Mucosa of rectum (tissue), 2 donors: ENCODE measurements at regions not wholly inside any gene's neighbourhood (a gene's known extent, or its start where the extent isn't known, plus 50 kb on each side); places are given as distances from the start of the nearest gene placed in this dataset.
"Not testable (repeated sequence)": the region's sequence is repeated elsewhere in the genome, so short reads cannot be mapped to it uniquely, and the experiment has no call there.

ENCODE experiments used
- H3K27ac ChIP-seq, 2 donors: one replicate each; pipeline ENCODE4 v1.7.0; 2013; ENCODE audit warnings: inconsistent platforms in 2 of 2, low read depth in 2 of 2, low read length in 2 of 2
- H3K27me3 ChIP-seq, 2 donors: one replicate each; pipeline ENCODE4 v1.7.0; 2013; ENCODE audit warnings: low read length in 2 of 2; ENCODE audit not compliant: control insufficient read depth in 2 of 2, insufficient read depth in 2 of 2
- H3K36me3 ChIP-seq, 2 donors: one replicate each; pipeline ENCODE4 v1.7.0; 2013; ENCODE audit warnings: low read length in 2 of 2; ENCODE audit not compliant: control insufficient read depth in 2 of 2, insufficient read depth in 2 of 2
- H3K4me1 ChIP-seq, 2 donors: one replicate each; pipeline ENCODE4 v1.7.0; 2013; ENCODE audit warnings: low read length in 2 of 2, mild to moderate bottlenecking in 1 of 2; ENCODE audit not compliant: control insufficient read depth in 2 of 2, insufficient read depth in 2 of 2
- H3K4me3 ChIP-seq, 2 donors: one replicate each; pipeline ENCODE4 v1.7.0; 2013; ENCODE audit warnings: low read length in 2 of 2
- H3K9ac ChIP-seq, 2 donors: one replicate each; pipeline ENCODE4 v1.7.0; 2013; ENCODE audit warnings: low read length in 2 of 2, low read depth in 1 of 2, mild to moderate bottlenecking in 1 of 2
- H3K9me3 ChIP-seq, 2 donors: one replicate each; pipeline ENCODE4 v1.7.0; 2013; ENCODE audit warnings: low read length in 2 of 2; ENCODE audit not compliant: control insufficient read depth in 2 of 2
- donor health status: healthy.
- donor health status: Normal muscosa, but diverticular disease.

- no peaks in the 10 kb centered on the region for H3K27me3 ChIP-seq
- H3K4me1 ChIP-seq = no peaks in the 10 kb centered on the region
- no peak overlapping the region for H3K27ac ChIP-seq
- no peaks in the 10 kb centered on the region for H3K9me3 ChIP-seq
- no peak overlapping the region for H3K9ac ChIP-seq
- H3K36me3 ChIP-seq = no peaks in the 10 kb centered on the region
- no peak overlapping the region for H3K4me3 ChIP-seq
Observed at GRCh38 chr1:195872376-195872775, 735.9 kb downstream of the KCNT2 start.

- no peaks in the 10 kb centered on the region for H3K27me3 ChIP-seq
- no peak overlapping the region for H3K27ac ChIP-seq
- H3K9ac ChIP-seq = no peak overlapping the region
- H3K9me3 ChIP-seq = no peaks in the 10 kb centered on the region
- H3K4me3 ChIP-seq = no peak overlapping the region
- no peaks in the 10 kb centered on the region for H3K4me1 ChIP-seq
- no peaks in the 10 kb centered on the region for H3K36me3 ChIP-seq
Observed at GRCh38 chr1:195867638-195868037, 740.6 kb downstream of the KCNT2 start.

GRCh38 chr1:195866781-195867222 is 741.4 kb downstream of the KCNT2 start:
- Histone ChIP-seq H3K36me3 (no peaks in the 10 kb centered on the region), H3K27ac (no peak overlapping the region), H3K4me3 (no peak overlapping the region), H3K4me1 (no peaks in the 10 kb centered on the region), H3K9ac (no peak overlapping the region), H3K27me3 (no peaks in the 10 kb centered on the region), H3K9me3 (no peaks in the 10 kb centered on the region)

GRCh38 chr1:195866091-195866780 is 742.0 kb downstream of the KCNT2 start:
- no peaks in the 10 kb centered on the region for H3K4me1 ChIP-seq

GRCh38 chr1:195851804-195852203 is 756.4 kb downstream of the KCNT2 start:
- H3K9ac ChIP-seq = no peak overlapping the region
- no peak overlapping the region for H3K4me3 ChIP-seq
- H3K27me3 ChIP-seq = no peaks in the 10 kb centered on the region
- H3K27ac ChIP-seq = no peak overlapping the region
- no peaks in the 10 kb centered on the region for H3K4me1 ChIP-seq
- H3K9me3 ChIP-seq = no peaks in the 10 kb centered on the region
- H3K36me3 ChIP-seq = no peaks in the 10 kb centered on the region

More at GRCh38 chr1:195866091-195866780, 742.0 kb downstream of the KCNT2 start:
- Histone ChIP-seq H3K36me3 (no peaks in the 10 kb centered on the region), H3K9ac (no peak overlapping the region), H3K27me3 (no peaks in the 10 kb centered on the region), H3K9me3 (no peaks in the 10 kb centered on the region), H3K27ac (no peak overlapping the region), H3K4me3 (no peak overlapping the region)

- Histone ChIP-seq H3K36me3 (no peaks in the 10 kb centered on the region), H3K4me3 (no peak overlapping the region), H3K9me3 (no peaks in the 10 kb centered on the region), H3K9ac (no peak overlapping the region), H3K4me1 (no peaks in the 10 kb centered on the region), H3K27ac (no peak overlapping the region), H3K27me3 (no peaks in the 10 kb centered on the region)
Observed at GRCh38 chr1:195851016-195851601, 757.1 kb downstream of the KCNT2 start.

GRCh38 chr1:195849180-195849579 is 759.1 kb downstream of the KCNT2 start:
- Histone ChIP-seq H3K4me3 (no peak overlapping the region), H3K9me3 (no peaks in the 10 kb centered on the region), H3K27me3 (no peaks in the 10 kb centered on the region), H3K4me1 (no peaks in the 10 kb centered on the region), H3K36me3 (no peaks in the 10 kb centered on the region), H3K27ac (no peak overlapping the region), H3K9ac (no peak overlapping the region)

GRCh38 chr1:195847957-195848875 is 760.0 kb downstream of the KCNT2 start:
- H3K4me3 ChIP-seq, H3K27me3 ChIP-seq, H3K9me3 ChIP-seq, H3K36me3 ChIP-seq, H3K4me1 ChIP-seq, H3K27ac ChIP-seq, H3K9ac ChIP-seq: not testable (repeated sequence)

GRCh38 chr1:195831789-195832188 is 776.5 kb downstream of the KCNT2 start:
- H3K4me1 ChIP-seq = no peaks in the 10 kb centered on the region
- H3K9me3 ChIP-seq = no peaks in the 10 kb centered on the region
- H3K9ac ChIP-seq = no peak overlapping the region
- no peaks in the 10 kb centered on the region for H3K27me3 ChIP-seq
- H3K36me3 ChIP-seq = no peaks in the 10 kb centered on the region
- no peak overlapping the region for H3K27ac ChIP-seq
- H3K4me3 ChIP-seq = no peak overlapping the region

GRCh38 chr1:195828325-195828724 is 779.9 kb downstream of the KCNT2 start:
- Histone ChIP-seq H3K9ac (no peak overlapping the region), H3K4me3 (no peak overlapping the region), H3K36me3 (no peaks in the 10 kb centered on the region), H3K4me1 (no peaks in the 10 kb centered on the region), H3K27ac (no peak overlapping the region), H3K27me3 (no peaks in the 10 kb centered on the region), H3K9me3 (no peaks in the 10 kb centered on the region)
